Left lung (tissue), 4 donors: ENCODE measurements at regions not wholly inside any gene's neighbourhood (a gene's known extent, or its start where the extent isn't known, plus 50 kb on each side); places are given as distances from the start of the nearest gene placed in this dataset.

Experiments used
- ATAC-seq: fragments of 200-7000 bp; cut with Tn5 transposase; one replicate; pipeline ENCODE4 v1.9.1; 2020; ENCODE audit warnings: moderate library complexity
- DNase-seq, 4 donors: peaks; one replicate each; pipeline ENCODE4 v3.0.0-alpha.2; 2013 to 2020
- H3K27ac ChIP-seq, 2 donors: fragments of 200-600 bp; sonication (generic) in 1 of 2; one replicate each; pipeline versions ENCODE4 v1.5.0 to v1.8.0; 2020 to 2021
- H3K27me3 ChIP-seq, 2 donors: fragments of 200-600 bp; sonication (generic) in 1 of 2; one replicate each; pipeline versions ENCODE4 v1.5.0 to v1.8.0; 2020 to 2021
- H3K36me3 ChIP-seq, 2 donors: fragments of 200-600 bp; sonication (generic) in 1 of 2; one replicate each; pipeline versions ENCODE4 v1.5.0 to v1.8.0; 2020 to 2021
- H3K4me1 ChIP-seq, 2 donors: fragments of 200-600 bp; one replicate each; pipeline ENCODE4 v1.8.0; 2021
- H3K4me3 ChIP-seq, 2 donors: fragments of 200-600 bp; sonication (generic) in 1 of 2; one replicate each; pipeline versions ENCODE4 v1.5.0 to v1.8.0; 2020 to 2021; ENCODE audit warnings: mild to moderate bottlenecking in 1 of 2
- H3K9me3 ChIP-seq, 2 donors: fragments of 200-600 bp; sonication (generic) in 1 of 2; one replicate each; pipeline versions ENCODE4 v1.5.0 to v1.8.0; 2020 to 2021
- CTCF ChIP-seq, 2 donors: fragments of 200-600 bp; sonication (generic) in 1 of 2; IDR thresholded peaks; one replicate each; pipeline versions ENCODE4 v1.5.0 to v1.8.0; 2021; ENCODE audit warnings: antibody characterized with exemption in 2 of 2
- intact Hi-C, 2 donors: fragments of 100-400 bp; cut with DNase I; formaldehyde crosslinking; loops; one replicate each; pipeline versions ENCODE4 v1.11.2 to v1.14.2; 2022
- donor health status: DM: no; HTN: yes; CAD: no.
- donor health status: DM: no; HTN: no; CAD: no.

GRCh38 chrX:110425222-110426154 is 66.8 kb downstream of the RTL9 start:
- ATAC-seq (no peak), DNase-seq (no peak)
- Histone ChIP-seq H3K27ac (no peak overlapping the region), H3K4me1 (no peaks in the 10 kb centered on the region), H3K27me3 (no peaks in the 10 kb centered on the region), H3K9me3 (no peaks in the 10 kb centered on the region), H3K4me3 (no peak overlapping the region), H3K36me3 (no peaks in the 10 kb centered on the region)
- no peak for TF ChIP-seq CTCF (IDR thresholded peaks at IDR 0.05)
- intact Hi-C loops = no loop called here

GRCh38 chrX:110426155-110426504 is 67.5 kb downstream of the RTL9 start:
- intact Hi-C loops = no loop called here
- no peak for TF ChIP-seq CTCF (IDR thresholded peaks at IDR 0.05)
- no peaks in the 10 kb centered on the region for H3K36me3 ChIP-seq
- H3K9me3 ChIP-seq = no peaks in the 10 kb centered on the region
- ATAC-seq = no peak
- H3K27ac ChIP-seq = no peak overlapping the region
- no peak overlapping the region for H3K4me3 ChIP-seq
- no peaks in the 10 kb centered on the region for H3K4me1 ChIP-seq
- no peak for DNase-seq
- H3K27me3 ChIP-seq = no peaks in the 10 kb centered on the region

GRCh38 chrX:110427076-110427475 is 68.4 kb downstream of the RTL9 start:
- Histone ChIP-seq H3K27me3 (no peaks in the 10 kb centered on the region), H3K4me3 (no peak overlapping the region), H3K9me3 (no peaks in the 10 kb centered on the region), H3K4me1 (no peaks in the 10 kb centered on the region), H3K36me3 (no peaks in the 10 kb centered on the region), H3K27ac (no peak overlapping the region)
- DNase-seq (no peak), ATAC-seq (peak; percentile 65)
- intact Hi-C loops = no loop called here
- TF ChIP-seq CTCF (IDR thresholded peaks at IDR 0.05) = no peak

- Histone ChIP-seq H3K4me1 (no peaks in the 10 kb centered on the region), H3K27me3 (no peaks in the 10 kb centered on the region), H3K27ac (no peak overlapping the region), H3K4me3 (no peak overlapping the region), H3K9me3 (no peaks in the 10 kb centered on the region), H3K36me3 (no peaks in the 10 kb centered on the region)
- intact Hi-C loops = no loop called here
- ATAC-seq (no peak), DNase-seq (no peak)
- no peak for TF ChIP-seq CTCF (IDR thresholded peaks at IDR 0.05)
These were observed 69.5 kb downstream of the RTL9 start for GRCh38 chrX:110428144-110428543.

GRCh38 chrX:110430293-110431076 is 71.8 kb downstream of the RTL9 start:
- Histone ChIP-seq H3K27ac (no peak overlapping the region), H3K9me3 (no peaks in the 10 kb centered on the region), H3K27me3 (no peaks in the 10 kb centered on the region), H3K4me3 (no peak overlapping the region), H3K36me3 (no peaks in the 10 kb centered on the region), H3K4me1 (no peaks in the 10 kb centered on the region)
- no peak for TF ChIP-seq CTCF (IDR thresholded peaks at IDR 0.05)
- no peak for DNase-seq
- intact Hi-C loops = no loop called here
- no peak for ATAC-seq
